HG03342 (cell line): ENCODE measurements at regions not wholly inside any gene's neighbourhood (a gene's known extent, or its start where the extent isn't known, plus 50 kb on each side); places are given as distances from the start of the nearest gene placed in this dataset.

Experiments
- ATAC-seq: cut with Tn5 transposase; IDR thresholded peaks from one replicate; pipeline ENCODE4 v1.9.1; 2021; ENCODE audit warnings: mild to moderate bottlenecking, moderate library complexity; ENCODE audit not compliant: unreplicated experiment

GRCh38 chr13:44234566-44234965 lies 139.1 kb upstream of the SERP2 start:
- ATAC-seq, result no peak

GRCh38 chr13:44236370-44236769 lies 137.3 kb upstream of the SERP2 start:
- ATAC-seq, result no peak

- no peak for ATAC-seq
Measured at GRCh38 chr13:44236801-44237207, 136.8 kb upstream of the SERP2 start.

- ATAC-seq, result no peak
Measured at GRCh38 chr13:44237276-44237767, 136.3 kb upstream of the SERP2 start.

- no peak for ATAC-seq
Measured at GRCh38 chr13:44237881-44238421, 135.7 kb upstream of the SERP2 start.

GRCh38 chr13:44240611-44241145 lies 132.9 kb upstream of the SERP2 start:
- ATAC-seq, result no peak

- no peak for ATAC-seq
Measured at GRCh38 chr13:44241638-44242037, 132.0 kb upstream of the SERP2 start.

GRCh38 chr13:44242766-44243165 lies 130.9 kb upstream of the SERP2 start:
- ATAC-seq, result no peak

- no peak for ATAC-seq
Measured at GRCh38 chr13:44243198-44243857, 130.3 kb upstream of the SERP2 start.

- no peak for ATAC-seq
Measured at GRCh38 chr13:44244288-44244687, 129.3 kb upstream of the SERP2 start.

GRCh38 chr13:44249431-44249836 lies 124.2 kb upstream of the SERP2 start:
- no peak for ATAC-seq

GRCh38 chr13:44252938-44253337 lies 120.7 kb upstream of the SERP2 start:
- no peak for ATAC-seq

- no peak for ATAC-seq
Measured at GRCh38 chr13:44255771-44256364, 117.8 kb upstream of the SERP2 start.

- no peak for ATAC-seq
Measured at GRCh38 chr13:44257796-44258195, 115.8 kb upstream of the SERP2 start.

- peak; percentile 88 for ATAC-seq
Measured at GRCh38 chr13:44259045-44260027, 114.3 kb upstream of the SERP2 start.

- no peak for ATAC-seq
Measured at GRCh38 chr13:44260336-44260735, 113.3 kb upstream of the SERP2 start.

GRCh38 chr13:44263751-44264620 lies 109.6 kb upstream of the SERP2 start:
- no peak for ATAC-seq

GRCh38 chr13:44266305-44266704 lies 107.3 kb upstream of the SERP2 start:
- no peak for ATAC-seq

- no peak for ATAC-seq
Measured at GRCh38 chr13:44266772-44267171, 106.9 kb upstream of the SERP2 start.

- ATAC-seq, result no peak
Measured at GRCh38 chr13:44267203-44267602, 106.4 kb upstream of the SERP2 start.
